K562 (cell line): ENCODE measurements at regions not wholly inside any gene's neighbourhood (a gene's known extent, or its start where the extent isn't known, plus 50 kb on each side); places are given as distances from the start of the nearest gene placed in this dataset.

Experiments used
- ATAC-seq: fragments of 200-7000 bp; cut with Tn5 transposase; 3 replicates; pipeline ENCODE4 v1.9.1; 2020; ENCODE audit warnings: moderate library complexity
- BruUV-seq: library from RNA; stranded (reverse); fragments of 400-500 nt; replicated peaks from 2 replicates; lab custom pipeline; 2021; lab: Mats Ljungman, UMichigan
- CTCF ChIA-PET: fragments of 300-600 bp; formaldehyde crosslinking; extraction: SDS; loops from one replicate; lab custom pipeline; 2021; ENCODE audit warnings: low intra/inter-chr PET ratio; lab: Yijun Ruan, JAX
- POLR2A ChIA-PET: fragments of 300-600, 350-650 bp; sonication (Branson Sonifier 250); formaldehyde crosslinking; extraction: SDS; loops from one replicate; lab custom pipeline; 2021; ENCODE audit warnings: antibody characterized with exemption, inconsistent platforms; lab: Yijun Ruan, JAX
- DNase-seq, 4 experiments: peaks; one replicate each; pipeline versions ENCODE4 v3.0.0 to v3.0.0-alpha.2; 2011 to 2018; ENCODE audit warnings: low spot score in 3 of 4, mixed read lengths in 3 of 4; ENCODE audit errors: extremely low read depth in 1 of 4
- FAIRE-seq: peaks from 2 replicates; lab custom pipeline; 2011; peaks lifted over from hg19 to GRCh38; lab: Jason Lieb, UNC
- H2AFZ ChIP-seq: 2 replicates; pipeline ENCODE4 v1.6.0; 2011; ENCODE audit warnings: low read depth, low read length, control low read depth, inconsistent platforms
- H3K27ac ChIP-seq: fragments of 200-600 bp; 3 replicates; pipeline ENCODE4 v1.8.0; 2011; ENCODE audit warnings: low read depth, mild to moderate bottlenecking, control low read depth, inconsistent platforms, low read length, moderate library complexity, mixed read lengths; ENCODE audit errors: extremely low read depth
- H3K27me3 ChIP-seq, 2 experiments: fragments of 300-600 bp in 1 of 2; 2 replicates in 1 of 2; 3 replicates in 1 of 2; pipeline versions ENCODE4 v1.6.0 to v1.8.0; 2011; ENCODE audit warnings: inconsistent platforms in 2 of 2, low read length in 2 of 2, mild to moderate bottlenecking in 1 of 2, mixed read lengths in 1 of 2, moderate library complexity in 1 of 2; ENCODE audit not compliant: control insufficient read depth in 2 of 2, insufficient read depth in 2 of 2
- H3K36me3 ChIP-seq: fragments of 300-600 bp; 3 replicates; pipeline ENCODE4 v1.8.0; 2011; ENCODE audit warnings: mild to moderate bottlenecking, low read length, inconsistent platforms; ENCODE audit not compliant: control insufficient read depth, insufficient read depth
- H3K4me1 ChIP-seq, 2 experiments: fragments of 200-600 bp in 1 of 2; replicated peaks in 1 of 2; 2 replicates in 1 of 2; 3 replicates in 1 of 2; pipeline versions ENCODE4 v1.5.1 to v1.8.0; 2011; ENCODE audit warnings: inconsistent platforms in 2 of 2, low read length in 2 of 2, mild to moderate bottlenecking in 1 of 2, mixed read lengths in 1 of 2, moderate library complexity in 1 of 2; ENCODE audit not compliant: control insufficient read depth in 2 of 2, insufficient read depth in 2 of 2
- H3K4me2 ChIP-seq: 2 replicates; pipeline ENCODE4 v1.6.1; 2011; ENCODE audit warnings: low read length, control low read depth, inconsistent platforms, mixed read lengths; ENCODE audit not compliant: insufficient read depth
- H3K4me3 ChIP-seq: fragments of 200-600 bp; sonication (generic), shearing (Covaris generic); 2 replicates; pipeline ENCODE4 v1.5.1; 2016; ENCODE audit warnings: control low read depth, inconsistent platforms
- H3K79me2 ChIP-seq: fragments of 200-600 bp; 3 replicates; pipeline ENCODE4 v1.8.0; 2011; ENCODE audit warnings: low read length, inconsistent platforms; ENCODE audit not compliant: control insufficient read depth, insufficient read depth
- H3K9ac ChIP-seq, 2 experiments: 2 replicates each; pipeline versions ENCODE4 v1.6.0 to v1.6.1; 2011; ENCODE audit warnings: low read depth in 2 of 2, low read length in 2 of 2, control low read depth in 1 of 2, inconsistent platforms in 1 of 2, mild to moderate bottlenecking in 1 of 2, mixed read lengths in 1 of 2; ENCODE audit not compliant: insufficient read depth in 1 of 2
- H3K9me1 ChIP-seq: one replicate; pipeline ENCODE4 v1.6.0; 2011; ENCODE audit warnings: inconsistent platforms, mild to moderate bottlenecking, low read length, moderate library complexity; ENCODE audit not compliant: control insufficient read depth, insufficient read depth
- H3K9me3 ChIP-seq: replicated peaks from 2 replicates; pipeline ENCODE4 v1.5.1; 2011; ENCODE audit warnings: low read depth, low read length, inconsistent platforms; ENCODE audit not compliant: control insufficient read depth, insufficient read depth
- H4K20me1 ChIP-seq: replicated peaks from 2 replicates; pipeline ENCODE4 v1.6.1; 2011; ENCODE audit warnings: low read length, inconsistent platforms, mixed read lengths; ENCODE audit not compliant: control insufficient read depth, insufficient read depth
- CAMTA2 ChIP-seq: fragments of 250-450 bp; sonication (Bioruptor Pico); conservative IDR thresholded peaks from 2 replicates; pipeline ENCODE4 v1.5.1; 2022
- E2F3 ChIP-seq: fragments of 250-450 bp; sonication (Bioruptor Pico); IDR thresholded peaks from 2 replicates; pipeline ENCODE4 v1.4.0; 2020; ENCODE audit warnings: mild to moderate bottlenecking
- FOSL1 ChIP-seq: fragments of 200-800 bp; sonication (Bioruptor generic); conservative IDR thresholded peaks from 2 replicates; pipeline ENCODE4 v1.6.1; 2016; ENCODE audit warnings: missing genetic modification characterization, missing compliant biosample characterization
- GTF2E2 ChIP-seq: fragments of 200-800 bp; sonication (Bioruptor generic); IDR thresholded peaks from 2 replicates; pipeline ENCODE4 v1.6.1; 2016; ENCODE audit warnings: missing genetic modification characterization, missing compliant biosample characterization
- HNRNPH1 ChIP-seq: fragments of 200-400 bp; formaldehyde crosslinking; optimal IDR thresholded peaks from 2 replicates; pipeline ENCODE3; 2017; ENCODE audit warnings: low read depth, mild to moderate bottlenecking, low read length, moderate library complexity
- MTA3 ChIP-seq: fragments of 450-650 bp; formaldehyde crosslinking; IDR thresholded peaks from 2 replicates; pipeline ENCODE4 v1.6.1; 2017; ENCODE audit warnings: mild to moderate bottlenecking, borderline replicate concordance
- NEUROD1 ChIP-seq: fragments of 150-350 bp; IDR thresholded peaks from 2 replicates; pipeline ENCODE4 v1.6.1; 2014; ENCODE audit warnings: borderline replicate concordance, low read length, low read depth; ENCODE audit not compliant: partially characterized antibody
- WGBS: fragments of 100-300 bp; shearing (Covaris generic); methylation state at CpG from one replicate; pipeline ENCODE4 v1.1.6; 2016; ENCODE audit warnings: low coverage, mixed read lengths; ENCODE audit not compliant: insufficient coverage; ENCODE audit errors: missing lambda C conversion rate; 5-methylcytosine and 5-hydroxymethylcytosine counted together
- in situ Hi-C: fragments of 300-500 bp; cut with MboI; formaldehyde crosslinking; loops from 4 replicates; pipeline ENCODE4 v1.15.0; 2018; ENCODE audit warnings: inconsistent platforms, mixed read lengths
- intact Hi-C: fragments of 100-400 bp; cut with micrococcal nuclease; formaldehyde crosslinking; loops from 2 replicates; pipeline ENCODE4 v1.14.2; 2022

GRCh38 chr1:244235157-244235556, 184.1 kb downstream of the ZBTB18 start:
- Histone ChIP-seq H3K9me3 (no peaks in the 10 kb centered on the region), H3K36me3 (no peaks in the 10 kb centered on the region), H2AFZ (no peak overlapping the region), H4K20me1 (no peaks in the 10 kb centered on the region), H3K27ac (no peak overlapping the region), H3K4me2 (no peak overlapping the region), H3K4me3 (no peak overlapping the region), H3K9ac (no peak overlapping the region), H3K4me1 (peaks cover 0 to 2% of the 10 kb centered on the region in 2 experiments; a peak in 1 of 5 replicates), H3K79me2 (no peaks in the 10 kb centered on the region), H3K9me1 (no peaks in the 10 kb centered on the region), H3K27me3 (peaks cover 53 to 79% of the 10 kb centered on the region in 2 experiments)
- BruUV-seq, result no TSS peak
- intact Hi-C loops, result no loop called here
- DNase-seq (no peak), ATAC-seq (no peak), FAIRE-seq (no peak)
- CTCF ChIA-PET, result no interaction called here
- TF ChIP-seq HNRNPH1 (no peak), CAMTA2 (CRISPR knock-in tag) (no peak)
- 0% methylated on average over 2 of the region's 2 CpGs for WGBS
- in situ Hi-C loops, result no loop called here
- POLR2A ChIA-PET, result interaction anchor here (0.6 to 0.7 kb wide), 2 partner anchors 90 to 269 kb away, joined by 3 read pairs; no protein-coding TSS in a partner anchor

- no peaks in the 10 kb centered on the region for H4K20me1 ChIP-seq
- intact Hi-C loops, result no loop called here
- ATAC-seq (no peak), FAIRE-seq (no peak), DNase-seq (no peak)
- H3K9me1 ChIP-seq, result no peaks in the 10 kb centered on the region
- H3K9ac ChIP-seq, result no peak overlapping the region
- POLR2A ChIA-PET, result interaction anchor here (0.6 kb wide), 1 partner anchor 270 kb away, joined by 3 read pairs; no protein-coding TSS in a partner anchor
- no peaks in the 10 kb centered on the region for H3K36me3 ChIP-seq
- no peak for TF ChIP-seq NEUROD1
- no peak for TF ChIP-seq MTA3
- no peak for TF ChIP-seq E2F3 (CRISPR knock-in tag)
- TF ChIP-seq FOSL1, result no peak
- TF ChIP-seq GTF2E2 (tag), result no peak
- 3% methylated on average over 6 of the region's 6 CpGs for WGBS
- no peak overlapping the region for H2AFZ ChIP-seq
- peaks cover 45 to 69% of the 10 kb centered on the region in 2 experiments for H3K27me3 ChIP-seq
- no peaks in the 10 kb centered on the region for H3K9me3 ChIP-seq
- H3K4me1 ChIP-seq, result peaks cover 0 to 2% of the 10 kb centered on the region in 2 experiments; a peak in 1 of 5 replicates
- CTCF ChIA-PET, result no interaction called here
- BruUV-seq, result no TSS peak
- in situ Hi-C loops, result no loop called here
- H3K79me2 ChIP-seq, result no peaks in the 10 kb centered on the region
- H3K27ac ChIP-seq, result no peak overlapping the region
- no peak overlapping the region for H3K4me2 ChIP-seq
- H3K4me3 ChIP-seq, result no peak overlapping the region
These were observed 185.0 kb downstream of the ZBTB18 start for GRCh38 chr1:244236101-244236500.
